HG03135 (cell line): ENCODE measurements at regions not wholly inside any gene's neighbourhood (a gene's known extent, or its start where the extent isn't known, plus 50 kb on each side); places are given as distances from the start of the nearest gene placed in this dataset.

Source experiments
- ATAC-seq: cut with Tn5 transposase; IDR thresholded peaks from one replicate; pipeline ENCODE4 v1.9.1; 2021; ENCODE audit warnings: mild to moderate bottlenecking, moderate library complexity; ENCODE audit not compliant: unreplicated experiment

GRCh38 chr3:72153477-72154314 lies 368.7 kb upstream of the PROK2 start:
- no peak for ATAC-seq

DNA sequence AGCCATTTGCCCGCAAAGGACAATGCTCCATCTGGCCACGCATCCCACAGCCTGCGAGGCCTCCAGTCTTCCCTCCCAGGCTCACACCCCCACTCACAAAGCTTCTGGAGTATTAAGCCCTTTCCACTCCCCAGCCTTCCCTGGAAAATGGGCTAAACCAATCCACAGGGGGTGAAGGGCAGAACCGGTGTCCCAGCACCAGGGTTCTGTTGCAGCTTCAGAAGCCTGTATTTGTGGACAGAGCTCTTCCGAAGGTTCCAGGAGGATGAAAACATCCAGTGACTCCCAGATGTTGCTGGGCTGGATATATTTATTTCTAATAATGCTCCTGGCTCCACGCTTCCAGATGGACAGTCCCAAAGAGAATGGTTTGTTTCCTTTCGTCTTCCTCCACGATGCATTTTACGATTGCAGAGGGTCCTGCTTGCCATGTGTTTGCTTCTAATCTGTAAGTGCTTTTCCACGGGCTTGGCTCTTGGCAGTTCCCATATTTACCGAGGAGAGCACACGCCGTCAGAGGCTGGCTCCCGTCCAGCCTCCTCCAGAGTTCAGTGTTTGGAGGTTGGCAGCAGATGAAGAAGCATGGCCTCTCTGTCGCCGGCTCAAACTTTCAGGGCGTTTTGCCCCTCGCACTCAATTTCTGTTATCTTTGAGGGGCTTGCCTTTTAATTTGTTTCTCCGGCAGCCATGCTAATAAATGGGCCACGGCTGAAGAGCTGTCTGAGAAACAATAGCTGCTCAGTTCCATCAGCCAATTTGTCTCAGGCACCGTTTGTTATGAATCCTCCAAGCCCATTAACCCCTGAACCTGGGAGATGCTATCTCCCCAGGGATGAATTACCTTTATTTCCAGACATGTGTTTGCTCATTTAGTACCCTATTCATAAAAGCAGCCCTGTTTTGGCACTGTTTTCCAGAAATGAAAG lies 367.9 kb upstream of the PROK2 start:
- ATAC-seq = no peak

DNA sequence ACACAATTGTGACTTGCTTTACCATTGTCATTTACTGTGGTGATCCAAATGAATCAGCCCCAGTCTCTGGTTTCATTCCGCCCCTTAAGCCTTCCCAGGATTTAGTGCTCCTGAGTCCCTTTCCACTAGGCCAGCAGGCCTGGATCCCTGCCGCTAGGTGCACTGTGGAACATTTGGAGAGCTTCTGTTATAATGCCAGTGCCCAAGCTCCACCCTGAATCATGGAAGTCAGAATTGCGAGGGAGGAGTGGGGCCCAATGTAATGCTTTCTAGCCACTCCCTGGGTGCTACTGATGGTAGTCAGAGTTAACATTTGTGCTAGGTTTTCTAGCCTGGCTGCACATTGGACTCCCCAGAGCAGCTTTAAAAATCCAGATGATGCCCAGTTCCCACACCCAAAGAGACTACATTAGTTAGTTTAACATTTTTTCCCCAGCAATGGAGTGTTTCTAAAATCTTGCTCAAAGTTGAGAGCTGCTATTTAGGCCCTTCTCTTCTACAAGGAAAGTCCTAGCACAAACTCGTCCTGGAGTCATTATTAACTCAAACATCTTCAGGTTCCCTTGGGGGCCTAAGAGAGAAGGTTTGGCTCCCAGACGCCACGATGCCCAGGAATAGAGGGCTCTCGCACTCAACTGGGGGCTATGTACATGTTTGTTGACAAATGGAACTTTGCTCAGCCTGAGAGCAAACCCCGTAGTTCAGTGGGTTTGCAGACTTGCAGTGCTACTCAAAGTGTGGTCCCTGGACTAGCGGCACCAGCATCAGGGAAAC lies 366.7 kb upstream of the PROK2 start:
- ATAC-seq = no peak

DNA sequence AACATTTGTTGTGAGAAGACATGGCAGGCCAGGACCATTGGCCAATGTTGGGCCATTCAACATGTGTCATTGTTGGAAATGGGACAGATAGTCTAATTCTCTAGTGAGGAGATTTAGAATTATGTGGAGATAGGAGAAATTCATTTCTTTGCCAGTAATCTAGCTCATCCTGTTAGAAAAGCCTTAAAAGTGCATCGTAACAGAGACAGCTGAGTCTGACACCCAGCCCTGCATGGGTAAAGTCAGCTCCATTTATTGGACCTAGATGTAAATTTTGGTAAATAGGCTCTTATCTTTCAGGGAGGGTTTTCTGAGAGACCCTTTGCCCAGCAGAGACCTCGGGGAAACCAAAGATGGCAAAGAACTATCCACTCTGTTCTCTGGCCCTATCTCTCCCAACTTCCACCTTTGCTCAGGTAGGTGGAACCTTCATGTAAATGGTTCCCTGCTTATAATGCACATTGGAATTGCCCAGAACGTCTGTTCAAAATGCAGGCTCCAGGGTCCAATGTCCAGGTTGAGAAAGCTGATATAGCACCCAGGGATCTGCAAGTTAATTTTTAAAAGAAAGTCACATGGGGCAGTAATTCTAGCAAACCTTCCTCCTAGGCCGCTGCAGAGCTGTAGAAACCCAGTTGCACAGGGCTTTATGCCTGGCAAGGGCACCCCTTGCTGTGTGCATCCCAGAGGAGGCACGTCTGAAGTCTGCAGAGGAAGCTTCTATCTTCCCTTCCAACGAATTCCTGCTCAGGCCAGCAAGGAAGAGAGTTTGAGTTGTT lies 365.9 kb upstream of the PROK2 start:
- no peak for ATAC-seq

DNA sequence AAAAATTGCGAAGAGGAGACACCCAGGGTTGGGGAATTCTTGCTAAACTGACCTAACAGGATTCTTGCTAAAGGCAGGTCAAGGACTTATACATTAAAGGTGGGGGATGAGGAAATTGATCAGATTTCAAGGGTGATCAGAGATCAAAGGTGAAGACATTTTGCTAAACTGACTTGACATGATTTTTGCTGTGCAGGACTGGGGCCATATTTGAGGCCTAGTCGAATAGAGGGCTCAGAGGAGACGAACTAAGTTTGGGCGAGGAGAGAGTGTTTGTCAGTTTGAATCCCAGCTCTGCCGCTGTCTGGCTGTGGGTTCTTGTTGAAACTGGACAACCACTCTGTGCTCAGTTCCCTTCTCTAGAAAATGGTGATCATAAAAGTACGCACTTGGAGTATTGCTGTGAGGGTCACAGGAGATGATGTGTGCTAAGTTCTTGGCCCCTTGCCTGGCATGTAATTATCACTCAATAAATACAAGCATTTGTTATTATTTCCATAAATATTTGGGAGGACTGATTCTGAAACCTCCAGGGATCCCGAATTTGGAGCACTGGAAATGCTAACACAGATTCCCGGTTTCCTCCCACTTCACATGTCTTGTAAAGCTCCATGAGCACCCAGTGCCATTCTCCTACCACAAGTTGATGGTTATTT lies 364.8 kb upstream of the PROK2 start:
- no peak for ATAC-seq

DNA sequence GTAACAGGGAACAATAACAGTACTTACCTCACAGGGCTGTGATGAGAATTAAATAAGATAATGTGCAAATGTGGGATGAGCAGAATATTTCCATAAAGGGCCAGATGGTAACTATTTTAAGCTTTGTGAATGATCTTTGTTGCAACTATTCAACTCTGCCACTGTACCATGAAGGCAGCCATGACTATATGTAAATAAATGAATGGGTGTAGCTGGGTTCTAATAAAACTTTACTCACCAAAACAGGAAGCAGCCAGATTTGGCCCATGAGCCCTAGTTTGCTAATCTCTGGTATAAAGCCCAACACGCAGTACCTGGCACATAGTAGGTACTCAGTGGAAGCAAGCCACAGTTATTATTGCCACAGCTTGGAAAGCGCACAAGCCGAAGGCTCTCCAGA lies 362.7 kb upstream of the PROK2 start:
- ATAC-seq = no peak

GRCh38 chr3:72145506-72146380 lies 360.8 kb upstream of the PROK2 start:
- no peak for ATAC-seq

GRCh38 chr3:72144773-72145505 lies 360.0 kb upstream of the PROK2 start:
- ATAC-seq = no peak

DNA sequence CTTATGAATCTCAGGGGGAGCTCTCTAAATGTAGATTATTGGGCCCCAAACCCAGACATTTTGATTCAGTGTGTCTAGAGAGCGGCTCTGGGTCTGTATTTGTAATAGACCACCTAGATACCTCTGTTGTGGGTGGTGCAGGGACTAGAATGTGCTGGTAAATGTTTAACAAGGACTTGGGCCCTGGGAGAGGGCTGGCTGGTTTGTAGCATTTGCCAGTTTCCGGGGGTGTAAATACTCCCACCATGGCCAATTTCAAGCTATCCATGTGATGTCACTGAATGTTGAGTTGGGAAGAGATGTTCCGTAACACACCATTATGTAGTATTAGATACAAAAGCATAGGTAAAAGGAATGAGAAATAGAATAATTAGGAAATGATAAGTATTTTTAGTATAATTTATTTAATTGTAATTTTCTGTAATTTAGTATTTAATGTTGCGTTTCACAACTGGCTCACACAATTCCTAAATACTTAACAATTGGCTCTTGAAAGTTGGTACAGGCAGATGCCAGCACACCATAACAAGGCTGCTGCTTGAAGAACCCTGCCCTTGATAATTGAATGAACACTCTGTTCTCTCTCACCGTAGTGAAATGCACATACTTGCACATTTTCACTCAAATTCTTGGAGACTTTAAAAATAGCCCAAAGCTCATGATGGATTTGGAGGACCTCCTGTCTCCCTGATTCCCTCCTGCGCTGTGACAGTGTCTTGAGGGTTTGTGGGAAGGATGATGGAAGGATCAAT lies 359.2 kb upstream of the PROK2 start:
- ATAC-seq = no peak

GRCh38 chr3:72143322-72143721 lies 358.4 kb upstream of the PROK2 start:
- no peak for ATAC-seq

DNA sequence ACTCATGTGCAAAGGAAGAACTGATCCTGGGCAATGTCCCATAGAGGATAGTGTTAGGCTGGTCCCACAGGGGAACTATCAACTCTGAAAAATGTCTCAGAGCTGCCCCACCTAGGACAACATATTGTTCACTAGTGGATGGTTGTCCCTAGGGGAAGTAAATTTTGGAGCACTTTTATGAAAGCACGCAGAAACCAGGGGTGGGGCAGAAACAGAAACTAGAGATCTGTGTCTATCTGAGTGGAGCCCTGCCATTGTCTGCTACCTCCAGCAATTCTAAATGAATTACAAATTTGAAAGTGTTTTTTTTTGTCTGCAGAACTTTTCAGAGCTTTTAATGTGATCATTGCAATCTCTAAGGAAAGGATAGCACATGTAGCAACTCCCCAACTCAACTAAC lies 357.1 kb upstream of the PROK2 start:
- ATAC-seq = no peak

DNA sequence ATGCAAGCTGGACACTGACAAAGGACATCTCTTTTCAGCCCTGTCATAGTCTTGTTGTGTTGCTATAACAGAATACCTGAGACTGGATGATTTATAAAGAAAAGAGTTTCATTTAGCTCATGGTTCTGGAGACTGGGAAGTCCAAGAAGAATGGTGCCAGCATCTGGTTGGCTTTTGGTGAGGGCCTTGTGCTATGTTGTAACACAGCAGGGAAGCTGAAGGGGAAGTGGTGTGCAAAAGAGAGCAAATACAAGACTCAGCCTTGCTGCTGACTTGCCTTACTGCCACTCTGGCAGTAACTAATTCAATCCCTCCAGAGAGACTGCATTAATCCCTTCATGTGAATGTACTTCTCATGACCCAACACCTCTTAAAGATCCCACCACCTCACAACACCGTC lies 356.3 kb upstream of the PROK2 start:
- no peak for ATAC-seq

- ATAC-seq = no peak
Measured at GRCh38 chr3:72139316-72139715, 354.4 kb upstream of the PROK2 start.

- no peak for ATAC-seq
Measured at GRCh38 chr3:72137865-72138861, 353.2 kb upstream of the PROK2 start.

GRCh38 chr3:72135636-72136035 lies 350.7 kb upstream of the PROK2 start:
- ATAC-seq = no peak

GRCh38 chr3:72134989-72135451 lies 350.1 kb upstream of the PROK2 start:
- no peak for ATAC-seq
